ENCODE measurements at regions not wholly inside any gene's neighbourhood (a gene's known extent, or its start where the extent isn't known, plus 50 kb on each side); places are given as distances from the start of the nearest gene placed in this dataset.

- no peak for DNase-seq
Measured at GRCh38 chr6:74690365-74690764, 515.5 kb downstream of the COL12A1 start.

GRCh38 chr6:74689601-74690000 is 516.3 kb downstream of the COL12A1 start:
- DNase-seq: no peak

- DNase-seq: no peak
Measured at GRCh38 chr6:74677463-74677862, 528.4 kb downstream of the COL12A1 start.

DNA sequence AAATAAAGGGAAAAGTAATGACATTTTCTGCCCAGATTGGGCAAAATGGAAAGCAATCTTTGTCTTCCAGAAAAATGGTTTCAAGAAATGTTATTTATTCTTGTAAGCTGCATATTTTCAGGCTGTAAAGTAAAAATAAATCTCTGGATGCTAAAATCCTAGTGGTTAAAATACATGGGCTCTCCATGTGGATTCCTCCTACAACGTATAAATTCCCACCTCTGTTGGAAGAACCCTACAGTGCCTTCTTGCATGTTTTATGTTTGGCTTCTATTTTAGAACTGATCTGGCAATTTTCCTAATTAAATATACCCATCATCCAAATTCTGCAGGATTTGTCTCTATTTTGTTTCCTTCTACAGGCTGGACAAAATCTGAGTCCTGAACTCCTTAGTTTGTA is 528.9 kb downstream of the COL12A1 start:
- no peak for DNase-seq

- no peak for DNase-seq
Measured at GRCh38 chr6:74674377-74674776, 531.5 kb downstream of the COL12A1 start.

DNA sequence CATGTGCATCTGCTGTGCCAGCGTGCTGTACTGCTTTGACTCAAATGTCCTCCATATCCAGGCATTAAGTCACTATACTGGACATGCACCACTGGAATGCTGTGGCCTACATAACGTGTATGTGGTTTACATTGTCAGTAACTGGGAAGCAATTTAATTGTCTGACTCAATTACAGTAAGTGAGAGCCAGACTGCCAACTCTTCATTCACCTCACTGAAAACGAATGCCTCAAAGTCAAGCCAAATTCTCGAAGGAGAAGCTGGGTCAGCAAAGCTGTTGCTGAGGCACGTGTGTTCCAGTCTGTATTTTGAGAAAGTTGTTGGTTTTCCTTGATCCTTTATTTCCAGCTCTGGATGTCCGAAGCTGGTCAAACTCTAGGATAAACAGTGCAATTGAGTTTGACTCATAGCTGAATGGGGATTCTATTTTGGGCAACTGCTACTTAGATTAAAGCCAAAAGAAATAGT is 534.3 kb downstream of the COL12A1 start:
- no peak for DNase-seq

- DNase-seq: no peak
Measured at GRCh38 chr6:74658391-74658790, 547.5 kb downstream of the COL12A1 start.

GRCh38 chr6:74657931-74658330 is 547.9 kb downstream of the COL12A1 start:
- no peak for DNase-seq

GRCh38 chr6:74657011-74657410 is 548.8 kb downstream of the COL12A1 start:
- DNase-seq: no peak

- no peak for DNase-seq
Measured at GRCh38 chr6:74656453-74656852, 549.4 kb downstream of the COL12A1 start.

DNA sequence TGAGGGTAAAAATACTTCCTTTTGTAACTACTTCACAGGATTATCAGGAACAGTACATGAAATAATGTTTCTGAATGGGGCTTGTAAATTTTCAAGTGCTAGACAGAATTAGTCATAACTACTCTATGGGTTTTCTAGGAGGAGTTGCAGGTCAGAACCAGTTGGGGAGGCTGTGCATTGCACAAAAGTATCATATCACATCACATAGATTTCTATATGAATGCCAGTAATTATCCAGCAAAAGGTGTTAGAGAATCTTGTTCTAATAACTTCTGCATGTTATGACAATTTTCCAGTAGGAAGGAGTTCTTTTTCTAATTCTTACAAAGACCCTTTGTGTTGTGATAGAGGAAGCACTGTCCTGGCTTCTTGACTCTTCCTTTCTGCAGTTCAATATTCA is 551.6 kb downstream of the COL12A1 start:
- no peak for DNase-seq

DNA sequence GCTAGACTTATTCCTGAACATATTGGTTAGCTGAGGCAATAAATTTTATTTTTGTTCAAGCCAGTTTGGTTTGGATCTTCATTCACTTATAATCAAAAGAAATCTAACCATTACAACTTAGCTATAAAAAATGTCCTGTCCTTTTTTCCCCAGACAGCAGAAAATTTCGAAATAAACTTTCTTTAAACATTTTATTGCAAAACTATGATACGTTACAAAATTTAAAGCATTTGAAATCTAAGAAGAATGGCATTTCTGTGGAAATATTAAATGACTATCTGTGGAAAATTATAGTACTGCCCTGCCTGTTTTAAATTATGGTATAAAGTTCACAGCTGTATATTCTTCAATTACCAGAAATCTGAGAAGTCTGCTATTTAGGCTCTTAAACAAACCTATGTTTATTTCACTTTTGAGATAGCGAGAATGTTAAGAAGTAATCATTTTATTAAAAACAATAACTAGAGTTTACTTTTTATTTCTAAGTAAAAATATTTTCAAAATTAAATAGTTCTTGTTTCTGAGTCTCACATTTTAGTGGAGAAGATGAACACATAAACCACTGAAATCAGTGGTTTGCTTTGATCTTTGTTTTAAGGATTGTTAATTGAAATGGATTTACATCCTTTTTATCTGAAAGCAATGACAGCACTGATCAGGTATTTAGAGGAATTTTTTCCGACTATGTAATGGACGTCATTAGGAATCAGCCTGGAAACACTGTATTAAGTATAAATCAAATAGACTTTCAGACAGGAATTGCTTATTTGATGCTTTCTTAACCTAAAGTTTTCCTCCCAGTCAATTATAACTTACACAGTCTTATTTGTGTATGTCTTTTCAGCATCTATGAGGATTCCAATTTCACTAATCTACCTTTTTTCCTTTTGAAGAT is 553.7 kb downstream of the COL12A1 start:
- no peak for DNase-seq

- DNase-seq: no peak
Measured at GRCh38 chr6:74650668-74651067, 555.2 kb downstream of the COL12A1 start.

DNA sequence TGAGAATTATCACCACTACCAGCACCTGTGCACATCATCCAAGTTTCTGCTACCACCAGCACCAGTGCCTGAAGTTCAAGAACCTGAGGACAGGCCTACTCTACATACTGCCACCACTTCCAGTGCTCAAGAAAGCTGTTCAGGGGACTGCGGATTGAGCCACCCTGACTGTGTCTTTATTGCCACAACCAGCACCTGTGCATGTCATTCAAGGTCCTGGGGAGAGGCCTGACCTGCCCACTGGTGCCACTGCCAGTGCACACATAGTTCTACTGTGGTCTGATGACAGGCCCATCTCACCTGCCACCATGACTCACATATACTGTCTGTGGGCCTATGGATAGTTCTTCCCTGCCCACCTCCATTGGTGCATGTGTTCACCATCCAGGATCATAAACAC is 559.4 kb downstream of the COL12A1 start:
- no peak for DNase-seq

DNA sequence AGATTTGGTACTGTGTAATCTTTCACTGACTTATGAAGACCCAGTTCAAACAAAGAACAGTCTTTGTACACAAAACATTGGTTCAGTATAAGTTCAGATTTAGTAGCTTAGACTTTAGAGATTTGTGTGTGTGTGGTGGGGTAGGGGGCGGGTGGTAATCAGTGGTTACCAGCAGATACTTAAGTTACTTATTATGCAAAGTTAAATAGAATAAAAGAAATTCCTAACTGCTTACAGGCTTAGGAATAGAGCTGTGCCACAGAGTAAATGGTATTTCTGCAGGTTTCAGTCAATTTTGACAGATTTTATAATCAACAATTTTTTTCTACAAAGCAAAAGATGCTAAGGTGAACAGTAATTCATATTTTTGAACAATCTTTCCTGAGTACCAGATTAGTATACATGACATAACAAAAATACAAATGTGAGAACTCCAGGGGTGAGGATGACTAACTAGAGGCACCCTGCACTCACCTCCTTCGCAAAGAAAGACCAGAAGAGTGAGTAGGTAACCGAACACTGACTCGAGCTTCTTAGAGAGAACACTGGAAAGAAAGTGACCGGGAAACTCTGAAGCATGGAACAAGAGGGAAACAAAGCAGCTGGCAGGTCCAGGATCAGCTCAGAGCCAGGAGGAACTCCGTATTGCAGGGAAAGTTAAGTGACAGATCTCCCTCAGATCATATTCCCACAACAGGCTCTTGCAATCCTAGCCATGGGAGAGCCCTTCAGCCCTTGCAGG is 560.6 kb downstream of the COL12A1 start:
- DNase-seq: no peak

GRCh38 chr6:74642101-74642500 is 563.8 kb downstream of the COL12A1 start:
- DNase-seq: no peak

- no peak for DNase-seq
Measured at GRCh38 chr6:74638412-74638811, 567.4 kb downstream of the COL12A1 start.

- no peak for DNase-seq
Measured at GRCh38 chr6:74632196-74632875, 573.5 kb downstream of the COL12A1 start.

DNA sequence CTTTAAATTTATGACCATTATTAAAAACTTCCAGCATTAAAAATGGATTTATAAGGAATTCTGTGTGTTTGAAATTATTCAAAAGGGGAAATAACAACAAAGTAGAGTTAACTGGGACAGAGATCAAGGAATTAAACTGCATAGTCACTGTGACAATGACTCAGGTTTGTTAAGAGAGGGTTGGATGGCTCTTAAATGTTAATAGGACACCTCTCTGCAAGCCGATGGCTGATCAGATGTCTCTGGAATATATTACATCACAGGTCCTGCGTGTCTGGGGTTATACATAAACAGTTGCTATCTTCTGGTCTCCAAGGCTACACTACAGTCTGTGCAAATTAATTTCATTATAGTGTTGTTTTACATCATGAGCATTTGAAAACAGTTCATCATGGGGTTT is 574.3 kb downstream of the COL12A1 start:
- no peak for DNase-seq

DNA sequence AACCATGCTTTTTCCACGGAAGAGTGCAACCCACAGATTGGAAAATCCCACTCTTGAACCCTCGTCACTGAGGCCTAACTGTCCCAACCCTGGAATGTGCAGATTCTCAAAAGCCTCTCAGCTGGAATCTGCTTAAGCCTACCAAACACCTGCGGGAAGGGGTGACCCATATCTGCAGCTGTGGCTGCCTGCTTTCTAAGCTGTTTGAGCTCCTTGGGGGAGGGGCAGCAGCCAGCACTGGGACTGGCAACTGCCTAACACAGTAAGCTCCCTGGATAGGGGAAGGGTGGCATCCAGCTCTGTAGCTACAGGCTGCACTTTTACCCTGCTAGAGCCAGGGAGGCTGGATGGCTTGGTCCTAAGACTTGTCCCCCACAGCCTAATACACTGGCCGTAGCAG is 579.6 kb downstream of the COL12A1 start:
- no peak for DNase-seq

DNA sequence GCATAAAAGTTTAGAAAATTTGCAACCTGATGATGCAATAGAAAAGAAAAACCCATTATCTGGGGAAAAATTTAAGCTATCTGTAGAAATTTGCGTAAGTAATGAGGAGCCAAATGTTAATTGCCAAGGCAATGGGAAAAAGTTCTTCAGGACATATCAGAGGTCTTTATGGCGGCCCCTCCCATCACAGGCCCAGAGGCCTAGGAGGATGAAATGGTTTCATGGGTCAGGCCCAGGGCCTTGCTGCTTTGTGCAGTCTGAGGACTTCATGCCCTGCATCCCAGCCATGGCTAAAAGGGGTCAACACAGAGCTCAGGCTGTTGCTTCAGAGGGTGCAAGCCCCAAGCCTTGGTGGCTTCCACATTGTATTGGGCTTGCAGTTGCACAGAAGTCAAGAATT is 582.8 kb downstream of the COL12A1 start:
- no peak for DNase-seq

DNA sequence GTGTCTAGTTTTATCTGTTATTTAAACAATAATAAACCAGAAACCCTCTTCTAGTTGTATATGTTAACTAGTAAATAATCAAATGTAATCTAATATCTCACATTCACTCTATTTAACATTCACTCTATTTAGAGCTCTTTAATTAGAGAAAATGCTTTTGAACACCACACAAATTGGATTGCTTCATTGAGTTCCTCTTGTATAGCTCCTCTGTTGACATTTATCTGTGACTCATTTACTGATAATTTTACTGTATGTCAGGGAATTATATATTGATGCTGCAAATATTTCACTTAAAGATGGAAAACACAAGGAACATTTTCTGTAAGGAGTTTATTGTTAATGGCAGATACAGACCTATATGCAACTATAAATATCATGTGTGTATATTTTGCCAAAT is 594.6 kb downstream of the COL12A1 start:
- no peak for DNase-seq

GRCh38 chr6:74610352-74610751 is 595.5 kb downstream of the COL12A1 start:
- no peak for DNase-seq

DNA sequence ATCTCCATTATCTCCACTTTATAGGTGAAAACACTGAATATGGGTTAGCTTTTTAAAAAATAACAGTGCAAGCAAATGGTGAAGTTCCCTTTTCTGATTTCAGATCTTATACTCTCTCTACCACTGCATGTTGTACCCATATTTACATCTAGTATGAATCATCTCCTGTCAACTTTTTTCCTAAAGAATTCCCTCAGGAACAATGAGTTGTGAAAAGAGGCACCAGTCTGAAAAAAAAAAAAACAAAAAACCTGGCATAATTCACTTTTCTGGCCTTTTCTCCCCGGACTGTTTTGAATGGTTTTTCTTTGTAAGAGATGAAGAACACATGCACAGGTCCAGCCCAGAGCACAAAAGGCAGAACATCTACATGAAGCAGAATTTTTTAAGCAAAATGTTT is 596.0 kb downstream of the COL12A1 start:
- no peak for DNase-seq
